ENCODE measurements at regions not wholly inside any gene's neighbourhood (a gene's known extent, or its start where the extent isn't known, plus 50 kb on each side); places are given as distances from the start of the nearest gene placed in this dataset.
"Not testable (repeated sequence)": the region's sequence is repeated elsewhere in the genome, so short reads cannot be mapped to it uniquely, and the experiment has no call there.

GRCh38 chr11:114953039-114953438 lies 274.7 kb downstream of the NXPE2 start:
- no peak overlapping the region for H3K27ac ChIP-seq (ENCODE audit: low read length)
- no peak overlapping the region for H3K4me3 ChIP-seq (ENCODE audit: low read length)
- TF ChIP-seq CTCF (IDR thresholded peaks at IDR 0.05; ENCODE audit: low read depth, low read length): peak; percentile 55
- TF ChIP-seq EZH2phosphoT487 (IDR thresholded peaks at IDR 0.05; ENCODE audit: low read depth): no peak
- no peaks in the 10 kb centered on the region for H3K36me3 ChIP-seq (replicated peaks; ENCODE audit: low read depth, low read length)
- no peak overlapping the region for H2AFZ ChIP-seq (ENCODE audit: low read depth, low read length)
- 0 out of 2 replicates have a peak, but pooled peaks cover 5% of the 10 kb centered on the region for H3K9me3 ChIP-seq (ENCODE audit: insufficient read depth, low read length)
- H4K20me1 ChIP-seq (ENCODE audit: insufficient read depth, low read length): no peaks in the 10 kb centered on the region
- H3K79me2 ChIP-seq (ENCODE audit: low read length): no peaks in the 10 kb centered on the region
- 0 out of 2 replicates have a peak, but pooled peaks cover 3% of the 10 kb centered on the region for H3K27me3 ChIP-seq (ENCODE audit: low read depth, low read length)
- peaks cover 4% of the 10 kb centered on the region; the same call in 1 of the 2 replicates for H3K4me1 ChIP-seq (ENCODE audit: low read length)
- H3K4me2 ChIP-seq (ENCODE audit: low read length): no peak overlapping the region
- H3K9ac ChIP-seq (ENCODE audit: low read length): no peak overlapping the region

GRCh38 chr11:114955923-114956322 lies 277.6 kb downstream of the NXPE2 start:
- Histone ChIP-seq H3K4me1 (ENCODE audit: low read length) (no peaks in the 10 kb centered on the region), H2AFZ (ENCODE audit: low read depth, low read length) (no peak overlapping the region), H3K36me3 (replicated peaks; ENCODE audit: low read depth, low read length) (no peaks in the 10 kb centered on the region), H3K27me3 (ENCODE audit: low read depth, low read length) (peaks cover 15% of the 10 kb centered on the region), H3K4me3 (ENCODE audit: low read length) (no peak overlapping the region), H3K27ac (ENCODE audit: low read length) (no peak overlapping the region), H3K4me2 (ENCODE audit: low read length) (no peak overlapping the region), H3K79me2 (ENCODE audit: low read length) (no peaks in the 10 kb centered on the region), H3K9ac (ENCODE audit: low read length) (no peak overlapping the region), H3K9me3 (ENCODE audit: insufficient read depth, low read length) (0 out of 2 replicates have a peak, but pooled peaks cover 5% of the 10 kb centered on the region), H4K20me1 (ENCODE audit: insufficient read depth, low read length) (no peaks in the 10 kb centered on the region)
- TF ChIP-seq CTCF (IDR thresholded peaks at IDR 0.05; ENCODE audit: low read depth, low read length) (no peak), EZH2phosphoT487 (IDR thresholded peaks at IDR 0.05; ENCODE audit: low read depth) (no peak)

GRCh38 chr11:114956566-114956965 lies 278.2 kb downstream of the NXPE2 start:
- no peak overlapping the region for H3K4me2 ChIP-seq (ENCODE audit: low read length)

GRCh38 chr11:114959953-114960505 lies 281.7 kb downstream of the NXPE2 start:
- H3K9me3 ChIP-seq (ENCODE audit: insufficient read depth, low read length): no peaks in the 10 kb centered on the region
- H2AFZ ChIP-seq (ENCODE audit: low read depth, low read length): no peak overlapping the region
- H3K79me2 ChIP-seq (ENCODE audit: low read length): no peaks in the 10 kb centered on the region

More at GRCh38 chr11:114956566-114956965, 278.2 kb downstream of the NXPE2 start:
- TF ChIP-seq EZH2phosphoT487 (IDR thresholded peaks at IDR 0.05; ENCODE audit: low read depth) (no peak), CTCF (IDR thresholded peaks at IDR 0.05; ENCODE audit: low read depth, low read length) (no peak)
- no peaks in the 10 kb centered on the region for H3K79me2 ChIP-seq (ENCODE audit: low read length)
- no peak overlapping the region for H3K27ac ChIP-seq (ENCODE audit: low read length)
- no peaks in the 10 kb centered on the region for H3K9me3 ChIP-seq (ENCODE audit: insufficient read depth, low read length)
- H3K27me3 ChIP-seq (ENCODE audit: low read depth, low read length): peaks cover 15% of the 10 kb centered on the region
- H3K36me3 ChIP-seq (replicated peaks; ENCODE audit: low read depth, low read length): no peaks in the 10 kb centered on the region
- H2AFZ ChIP-seq (ENCODE audit: low read depth, low read length): no peak overlapping the region
- no peak overlapping the region for H3K9ac ChIP-seq (ENCODE audit: low read length)
- no peak overlapping the region for H3K4me3 ChIP-seq (ENCODE audit: low read length)
- H4K20me1 ChIP-seq (ENCODE audit: insufficient read depth, low read length): no peaks in the 10 kb centered on the region
- no peaks in the 10 kb centered on the region for H3K4me1 ChIP-seq (ENCODE audit: low read length)

GRCh38 chr11:114960819-114961218 lies 282.5 kb downstream of the NXPE2 start:
- not testable (repeated sequence) for H3K4me1 ChIP-seq (ENCODE audit: low read length); H3K4me2 ChIP-seq (ENCODE audit: low read length); H3K9me3 ChIP-seq (ENCODE audit: insufficient read depth, low read length); H2AFZ ChIP-seq (ENCODE audit: low read depth, low read length); H3K4me3 ChIP-seq (ENCODE audit: low read length); H3K36me3 ChIP-seq (replicated peaks; ENCODE audit: low read depth, low read length); H3K9ac ChIP-seq (ENCODE audit: low read length); H4K20me1 ChIP-seq (ENCODE audit: insufficient read depth, low read length); H3K79me2 ChIP-seq (ENCODE audit: low read length); H3K27ac ChIP-seq (ENCODE audit: low read length)
- H3K27me3 ChIP-seq (ENCODE audit: low read depth, low read length): peaks cover 30% of the 10 kb centered on the region

More at GRCh38 chr11:114959953-114960505, 281.7 kb downstream of the NXPE2 start:
- H3K4me3 ChIP-seq (ENCODE audit: low read length): no peak overlapping the region
- H3K4me1 ChIP-seq (ENCODE audit: low read length): no peaks in the 10 kb centered on the region
- peaks cover 30% of the 10 kb centered on the region for H3K27me3 ChIP-seq (ENCODE audit: low read depth, low read length)
- H4K20me1 ChIP-seq (ENCODE audit: insufficient read depth, low read length): no peaks in the 10 kb centered on the region
- H3K36me3 ChIP-seq (replicated peaks; ENCODE audit: low read depth, low read length): no peaks in the 10 kb centered on the region
- TF ChIP-seq CTCF (IDR thresholded peaks at IDR 0.05; ENCODE audit: low read depth, low read length) (no peak), EZH2phosphoT487 (IDR thresholded peaks at IDR 0.05; ENCODE audit: low read depth) (no peak)
- no peak overlapping the region for H3K9ac ChIP-seq (ENCODE audit: low read length)
- no peak overlapping the region for H3K27ac ChIP-seq (ENCODE audit: low read length)
- H3K4me2 ChIP-seq (ENCODE audit: low read length): no peak overlapping the region
